Tibial artery (tissue), 4 donors: ENCODE measurements at regions not wholly inside any gene's neighbourhood (a gene's known extent, or its start where the extent isn't known, plus 50 kb on each side); places are given as distances from the start of the nearest gene placed in this dataset.

Experiments used
- DNase-seq, 2 donors: peaks; one replicate each; pipeline ENCODE4 v3.0.0-alpha.2; 2019
- H3K27ac ChIP-seq, 2 donors: fragments of 200-600 bp; sonication (generic) in 1 of 2; 1 replicate in 1 of 2; 2 replicates in 1 of 2; pipeline ENCODE4 v1.5.1; 2018 to 2019; ENCODE audit warnings: mild to moderate bottlenecking in 1 of 2
- H3K27me3 ChIP-seq, 2 donors: fragments of 200-600 bp; sonication (generic) in 1 of 2; one replicate each; pipeline versions ENCODE4 v1.5.1 to v1.6.0; 2016 to 2019
- H3K36me3 ChIP-seq, 3 donors: fragments of 200-600 bp; sonication (generic) in 2 of 3; one replicate each; pipeline ENCODE4 v1.5.1; 2016 to 2019; ENCODE audit warnings: mild to moderate bottlenecking in 2 of 3
- H3K4me1 ChIP-seq, 4 donors: fragments of 200-600 bp; sonication (generic) in 2 of 4; 1 replicate in 3 of 4; 2 replicates in 1 of 4; pipeline ENCODE4 v1.5.1; 2016 to 2019
- H3K4me3 ChIP-seq, 2 donors: fragments of 200-600 bp; sonication (generic) in 1 of 2; 1 replicate in 1 of 2; 2 replicates in 1 of 2; pipeline ENCODE4 v1.5.1; 2018 to 2019; ENCODE audit warnings: mild to moderate bottlenecking in 2 of 2
- H3K9me3 ChIP-seq, 3 donors: fragments of 200-600 bp; sonication (generic) in 1 of 3; one replicate each; pipeline ENCODE4 v1.5.1; 2016 to 2019
- CTCF ChIP-seq, 2 experiments: fragments of 200-600 bp in 1 of 2; fragments of 450-650 bp in 1 of 2; IDR thresholded peaks; one replicate each; pipeline ENCODE4 v1.5.1; 2017 to 2019; ENCODE audit warnings: antibody characterized with exemption in 2 of 2, mild to moderate bottlenecking in 1 of 2, moderate library complexity in 1 of 2
- intact Hi-C: fragments of 100-400 bp; cut with DNase I; formaldehyde crosslinking; loops from one replicate; pipeline ENCODE4 v1.15.0; 2023; ENCODE audit warnings: low total_unique reads

GRCh38 chr6:140847262-140847645 is 1285.5 kb upstream of the GJE1 start:
- no peak for DNase-seq
- no peak for TF ChIP-seq CTCF (IDR thresholded peaks at IDR 0.05)
- H3K9me3 ChIP-seq: no peaks in the 10 kb centered on the region
- H3K4me1 ChIP-seq: peaks cover 0 to 39% (median 8%) of the 10 kb centered on the region in 4 donors
- no peaks in the 10 kb centered on the region for H3K27me3 ChIP-seq
- no peak overlapping the region for H3K4me3 ChIP-seq
- intact Hi-C loops: no loop called here
- H3K27ac ChIP-seq: no peak overlapping the region
- H3K36me3 ChIP-seq: no peaks in the 10 kb centered on the region

GRCh38 chr6:140846503-140847261 is 1286.0 kb upstream of the GJE1 start:
- H3K9me3 ChIP-seq: no peaks in the 10 kb centered on the region
- intact Hi-C loops: no loop called here
- no peaks in the 10 kb centered on the region for H3K36me3 ChIP-seq
- no peak for DNase-seq
- H3K27ac ChIP-seq: peak overlapping the region in 1 of 2 donors; percentile 20
- no peaks in the 10 kb centered on the region for H3K27me3 ChIP-seq
- H3K4me1 ChIP-seq: peaks cover 0 to 39% (median 8%) of the 10 kb centered on the region in 4 donors
- TF ChIP-seq CTCF (IDR thresholded peaks at IDR 0.05): no peak
- H3K4me3 ChIP-seq: no peak overlapping the region

GRCh38 chr6:140845701-140846100 is 1287.0 kb upstream of the GJE1 start:
- H3K36me3 ChIP-seq: no peaks in the 10 kb centered on the region
- H3K4me3 ChIP-seq: no peak overlapping the region
- no peaks in the 10 kb centered on the region for H3K9me3 ChIP-seq
- H3K27me3 ChIP-seq: no peaks in the 10 kb centered on the region
- peaks cover 0 to 39% (median 8%) of the 10 kb centered on the region in 4 donors for H3K4me1 ChIP-seq
- H3K27ac ChIP-seq: no peak overlapping the region
- intact Hi-C loops: no loop called here
- TF ChIP-seq CTCF (IDR thresholded peaks at IDR 0.05): no peak
- no peak for DNase-seq

- DNase-seq: no peak
- intact Hi-C loops: no loop called here
- Histone ChIP-seq H3K4me1 (peaks cover 0 to 26% (median 5%) of the 10 kb centered on the region in 4 donors), H3K27me3 (no peaks in the 10 kb centered on the region), H3K36me3 (no peaks in the 10 kb centered on the region), H3K27ac (no peak overlapping the region), H3K9me3 (no peaks in the 10 kb centered on the region), H3K4me3 (no peak overlapping the region)
- no peak for TF ChIP-seq CTCF (IDR thresholded peaks at IDR 0.05)
Observed at GRCh38 chr6:140844167-140844566, 1288.6 kb upstream of the GJE1 start.

GRCh38 chr6:140833408-140833807 is 1299.3 kb upstream of the GJE1 start:
- TF ChIP-seq CTCF (IDR thresholded peaks at IDR 0.05): no peak
- DNase-seq: no peak
- Histone ChIP-seq H3K27ac (peak overlapping the region; percentile 55 to 65), H3K27me3 (no peaks in the 10 kb centered on the region), H3K4me1 (peaks cover 0 to 40% (median 12%) of the 10 kb centered on the region in 4 donors), H3K36me3 (no peaks in the 10 kb centered on the region), H3K9me3 (no peaks in the 10 kb centered on the region), H3K4me3 (no peak overlapping the region)
- intact Hi-C loops: no loop called here
